Islet precursor cell (in vitro differentiated cells): ENCODE measurements at regions not wholly inside any gene's neighbourhood (a gene's known extent, or its start where the extent isn't known, plus 50 kb on each side); places are given as distances from the start of the nearest gene placed in this dataset.

Experiments used
- DNase-seq: peaks from one replicate; pipeline ENCODE4 v3.0.0-alpha.2; 2018

DNA sequence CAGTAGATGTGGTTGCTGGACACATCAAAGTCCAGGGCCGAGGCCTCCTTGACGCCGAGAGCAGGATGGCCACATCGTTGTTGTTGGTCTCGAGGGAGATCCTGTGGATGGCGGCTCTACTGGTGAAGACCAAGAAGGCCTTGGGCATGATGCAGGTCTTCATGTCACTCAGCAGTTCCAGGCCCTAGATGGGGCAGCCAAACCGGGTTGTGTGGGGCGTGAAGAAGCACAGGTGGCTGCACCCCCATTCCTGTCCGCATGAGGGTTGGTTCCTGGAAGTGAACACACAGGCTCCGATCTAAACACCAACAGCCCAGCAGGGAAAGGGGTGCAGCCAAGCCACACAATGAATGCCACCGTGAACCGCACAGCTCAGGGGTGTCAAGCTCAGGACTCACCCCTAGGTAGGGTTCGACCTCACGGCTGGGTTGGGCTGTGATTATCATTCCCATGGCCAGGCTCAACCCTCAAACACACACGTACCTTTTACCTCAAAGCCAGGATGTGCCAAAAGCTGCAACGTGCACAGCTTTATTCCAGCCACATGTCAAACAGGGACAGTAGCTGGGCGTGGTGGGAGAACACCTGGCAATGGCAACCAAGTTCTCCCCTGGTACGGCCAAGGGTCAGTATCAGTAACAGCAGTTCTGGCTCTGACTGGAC, 132.3 kb downstream of the CRYBB2 start:
- no peak for DNase-seq

DNA sequence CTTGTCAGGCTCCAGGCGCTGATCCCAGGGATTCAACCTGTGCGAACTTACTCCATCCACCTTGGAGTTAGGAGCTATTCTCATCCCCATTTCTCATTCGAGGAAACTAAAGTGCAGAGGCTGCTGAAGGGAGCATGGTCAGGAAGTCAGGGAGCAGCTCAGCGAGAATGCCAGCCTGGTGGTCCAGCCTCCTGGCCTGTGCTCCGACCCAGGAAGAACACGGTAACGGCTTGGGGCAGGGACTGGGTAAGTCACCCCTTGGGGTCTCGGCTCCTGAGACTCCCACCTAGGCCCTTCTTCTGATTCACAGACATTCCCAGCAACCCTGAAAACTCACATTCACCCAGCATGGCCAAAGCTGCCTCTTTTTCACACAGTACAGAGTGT, 132.8 kb downstream of the CRYBB2 start:
- no peak for DNase-seq

DNA sequence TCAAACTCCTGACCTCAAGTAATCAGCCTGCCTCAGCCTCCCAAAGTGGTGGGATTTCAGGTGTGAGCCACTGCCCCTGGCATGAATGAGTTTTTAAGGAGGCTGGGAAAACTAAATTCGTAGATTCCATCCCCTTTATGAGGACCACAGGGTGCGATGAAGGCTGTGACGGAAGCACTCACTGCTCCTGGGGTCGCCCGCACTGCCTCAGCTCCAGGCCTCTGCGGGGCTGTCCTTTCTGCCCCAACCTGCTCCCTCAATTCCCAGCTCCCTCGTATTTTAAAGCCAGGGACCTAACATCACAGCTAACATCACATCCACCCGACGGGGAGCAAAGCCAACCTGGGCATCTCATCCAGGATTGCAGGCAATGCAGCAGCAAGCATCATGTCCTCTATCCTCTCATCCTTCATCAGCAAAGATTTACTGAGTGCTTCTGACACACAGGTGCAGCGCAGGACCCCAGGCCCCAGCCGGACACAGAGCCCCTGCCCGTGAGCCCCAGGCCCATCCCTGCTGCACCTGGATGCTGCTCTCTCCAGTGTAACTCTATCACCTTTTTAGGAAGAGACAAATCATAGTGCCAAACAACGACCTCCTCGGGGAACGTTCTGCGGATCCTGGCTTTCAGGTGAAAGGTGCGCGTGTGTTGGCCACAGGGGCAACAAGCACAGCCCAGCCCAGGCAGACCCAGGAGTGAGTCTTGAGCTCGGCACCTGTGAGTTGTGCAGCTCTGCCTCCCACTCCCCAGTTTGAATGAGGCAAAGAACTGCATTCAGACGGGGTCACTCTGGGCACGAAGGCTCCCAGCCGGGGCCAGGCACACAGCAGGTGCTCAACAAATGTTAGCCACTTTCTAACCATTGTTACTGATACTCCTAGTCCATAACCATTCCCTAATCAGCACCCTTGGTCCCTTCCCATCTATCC, 134.3 kb downstream of the CRYBB2 start:
- DNase-seq = no peak

DNA sequence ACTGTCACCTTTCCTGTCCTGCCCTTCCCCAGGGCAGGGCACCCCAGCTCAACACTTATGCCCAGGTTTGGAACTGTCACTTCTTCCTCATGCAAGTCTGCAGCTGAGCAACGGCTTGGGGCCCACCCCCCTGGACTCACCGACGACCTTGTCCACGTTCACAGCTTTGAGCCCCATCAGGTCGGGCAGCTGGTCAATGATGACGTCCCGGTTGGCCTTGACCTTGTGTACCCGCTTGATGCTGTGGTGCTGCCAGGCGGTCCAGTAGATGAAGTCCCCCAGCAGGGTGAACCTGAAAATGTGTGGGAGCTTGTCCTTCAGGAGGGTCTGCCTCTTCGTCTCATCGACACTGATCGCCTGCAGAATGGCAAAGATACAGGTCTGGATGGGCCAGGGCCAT, 135.0 kb downstream of the CRYBB2 start:
- no peak for DNase-seq

DNA sequence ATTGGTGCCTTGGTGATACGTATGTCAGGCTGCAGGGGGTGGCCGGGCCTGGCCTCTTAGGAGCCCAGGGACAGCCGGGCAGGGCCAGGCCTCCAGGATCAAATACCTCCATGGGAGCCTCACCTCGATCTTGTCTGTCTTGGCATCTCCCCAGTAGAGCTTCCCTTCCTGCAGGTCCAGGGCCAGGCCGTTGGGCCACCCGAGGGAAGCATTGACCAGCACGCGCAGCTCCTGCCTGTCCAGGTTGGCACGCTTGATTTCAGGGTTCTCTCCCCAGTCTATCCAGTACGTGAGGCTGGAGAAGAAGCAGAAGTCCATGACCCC, 137.7 kb downstream of the CRYBB2 start:
- DNase-seq = no peak

DNA sequence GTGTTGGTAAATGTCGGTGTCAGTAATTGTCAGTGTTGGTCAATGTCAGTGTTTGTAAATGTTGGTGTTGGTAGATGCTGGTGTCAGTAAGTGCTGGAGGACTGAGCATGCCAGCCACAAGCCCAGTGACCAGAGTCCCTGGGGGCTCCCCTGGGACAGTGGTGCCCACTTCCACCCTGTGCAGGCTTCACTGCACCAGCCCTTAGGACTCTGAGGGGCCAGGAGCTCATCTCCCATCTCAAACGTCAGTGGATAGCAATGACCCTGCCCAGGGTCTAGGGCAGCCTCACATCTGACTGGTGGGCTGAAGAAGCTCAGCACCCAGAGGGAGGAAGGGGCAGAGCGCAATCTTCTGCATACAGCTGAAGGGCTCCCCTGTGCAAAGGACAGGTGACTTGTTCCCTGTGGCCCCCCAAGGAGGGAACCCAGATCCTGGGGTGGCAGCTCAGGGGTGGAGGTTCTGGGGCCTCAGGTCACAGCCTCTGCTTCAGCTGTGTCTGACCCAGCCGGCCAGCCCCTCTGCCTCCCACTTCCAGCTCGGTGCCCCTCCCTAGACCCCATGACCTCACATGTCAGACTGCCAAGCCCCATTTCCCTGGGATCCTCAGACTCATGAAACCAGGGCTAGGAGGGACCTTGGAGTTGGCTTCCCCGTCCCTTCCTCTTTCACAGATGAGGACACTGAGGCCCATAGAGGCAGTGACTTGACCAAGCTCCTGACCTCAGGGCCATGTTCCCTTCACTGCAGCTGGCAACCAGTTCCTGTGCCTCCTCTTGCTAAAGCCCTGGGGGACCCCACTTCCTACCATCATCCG, 138.4 kb downstream of the CRYBB2 start:
- DNase-seq = no peak

DNA sequence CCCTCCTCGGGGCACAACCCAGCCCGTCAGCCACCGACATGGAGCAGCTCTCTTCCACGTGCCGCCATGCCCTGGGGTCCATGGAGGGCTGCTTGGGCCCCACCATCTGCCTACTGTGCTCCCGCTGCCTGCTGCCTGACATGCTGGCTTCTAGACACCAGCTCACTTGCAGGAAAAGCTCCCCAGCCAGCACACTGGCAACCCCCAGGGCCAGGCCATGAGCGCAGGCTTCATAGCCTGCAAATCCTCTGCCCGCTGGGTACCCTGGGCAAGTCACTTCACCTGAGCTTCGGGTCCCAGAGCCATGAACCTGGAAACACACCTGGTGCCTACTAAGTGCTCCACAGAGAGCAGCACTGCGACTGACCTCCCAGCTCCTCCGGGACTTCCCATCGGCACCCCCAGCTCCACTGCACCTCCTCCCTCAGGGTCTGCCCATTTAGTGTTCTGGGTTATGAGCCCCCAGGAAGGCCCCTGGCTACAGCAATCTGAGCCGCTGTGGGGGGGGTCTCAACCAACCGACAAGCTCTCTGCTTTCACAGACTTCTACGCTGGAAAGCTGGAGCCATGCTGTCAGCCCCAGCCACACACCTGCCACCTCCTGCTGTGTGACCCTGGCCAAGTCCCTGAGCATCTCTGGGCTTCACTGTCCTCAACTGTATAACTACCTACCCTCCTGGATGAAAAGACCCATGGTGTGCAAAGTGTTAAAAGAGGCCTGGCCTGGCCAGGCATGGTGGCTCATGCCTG, 139.2 kb downstream of the CRYBB2 start:
- no peak for DNase-seq

DNA sequence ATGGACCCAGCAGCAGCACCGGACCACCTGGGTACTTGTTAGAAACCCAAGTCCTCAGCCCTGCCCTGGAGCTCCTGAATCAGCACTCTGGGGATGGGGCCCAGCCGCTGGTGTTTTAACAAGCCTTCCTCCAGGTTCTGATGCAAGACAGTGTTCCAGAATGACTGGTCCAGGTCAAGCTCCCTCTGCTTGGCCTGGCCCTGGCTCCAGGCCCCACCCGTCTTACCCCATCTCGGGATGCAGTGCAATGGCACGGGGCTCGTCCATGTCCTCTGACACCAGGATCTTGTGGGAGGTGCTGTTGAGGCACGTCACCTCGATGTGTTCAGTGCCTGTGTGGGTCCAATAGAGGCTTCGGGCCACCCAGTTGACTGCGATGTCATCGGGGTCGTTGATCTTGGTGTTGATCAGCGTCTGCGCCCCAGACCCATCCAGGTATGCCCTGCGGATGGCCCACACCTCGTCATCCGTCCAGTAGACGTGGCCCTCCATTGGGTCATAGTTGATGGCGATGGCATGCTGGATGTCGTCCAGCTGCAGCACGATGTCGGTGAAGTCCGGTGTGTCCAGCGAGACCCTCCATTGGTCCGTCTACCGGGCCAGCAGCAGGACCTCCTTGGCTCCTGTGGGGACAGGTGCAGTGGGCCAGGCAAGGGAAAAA, 140.3 kb downstream of the CRYBB2 start:
- no peak for DNase-seq

DNA sequence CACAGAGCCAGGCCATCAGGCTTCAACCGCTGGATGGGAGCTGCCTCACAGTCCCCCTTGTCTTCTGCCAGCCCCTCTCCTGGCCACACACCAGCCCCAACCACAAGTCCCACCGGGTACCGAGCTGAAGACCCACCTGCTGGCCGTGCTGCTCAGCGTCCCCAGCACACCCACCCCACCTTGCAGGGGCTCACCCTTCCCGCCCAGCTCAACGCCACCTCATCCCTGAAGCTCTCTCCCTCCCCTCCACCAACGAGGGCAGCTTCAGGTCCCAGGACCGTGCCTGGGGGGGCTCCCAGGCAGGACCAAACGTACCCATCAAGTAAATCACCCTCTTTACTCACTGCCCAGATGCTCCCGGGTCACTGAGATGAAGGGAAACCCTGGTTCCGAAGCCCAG, 141.0 kb downstream of the CRYBB2 start:
- no peak for DNase-seq

DNA sequence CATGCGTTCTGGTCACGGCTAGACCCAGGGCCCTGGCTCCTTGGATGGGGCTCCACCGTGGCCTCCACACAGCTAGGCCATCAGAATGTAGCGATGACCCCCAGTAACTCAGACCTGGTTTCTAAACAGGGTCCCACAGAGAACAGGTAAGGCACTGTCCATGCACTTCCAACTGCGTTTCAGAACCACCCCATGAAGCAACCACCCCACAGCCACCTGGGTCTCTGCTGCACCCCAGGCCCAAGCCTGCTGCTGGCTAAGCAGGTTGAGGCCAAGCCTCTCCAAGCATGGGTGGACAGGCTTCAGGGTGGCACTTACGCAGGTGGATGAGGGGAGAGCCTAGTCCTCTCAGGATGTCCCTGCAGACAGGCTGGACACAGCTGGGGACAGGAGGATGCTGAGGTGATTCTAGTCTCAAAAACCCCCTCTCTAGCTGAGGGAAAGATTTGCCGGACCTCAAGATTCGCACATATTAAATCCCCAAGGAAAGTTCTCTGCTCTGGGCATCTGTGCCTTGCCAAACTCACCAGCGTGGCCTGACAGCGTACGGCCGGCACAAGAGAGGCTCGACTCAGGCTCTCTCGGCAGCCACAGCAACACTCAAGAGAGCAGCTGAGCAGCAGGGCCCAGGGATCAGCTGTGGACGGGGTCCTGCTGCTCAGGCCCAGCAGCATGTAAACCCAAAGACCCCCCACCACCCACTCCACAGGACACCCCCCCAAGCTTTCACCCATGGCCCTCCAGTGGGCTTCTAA, 141.6 kb downstream of the CRYBB2 start:
- DNase-seq = no peak

DNA sequence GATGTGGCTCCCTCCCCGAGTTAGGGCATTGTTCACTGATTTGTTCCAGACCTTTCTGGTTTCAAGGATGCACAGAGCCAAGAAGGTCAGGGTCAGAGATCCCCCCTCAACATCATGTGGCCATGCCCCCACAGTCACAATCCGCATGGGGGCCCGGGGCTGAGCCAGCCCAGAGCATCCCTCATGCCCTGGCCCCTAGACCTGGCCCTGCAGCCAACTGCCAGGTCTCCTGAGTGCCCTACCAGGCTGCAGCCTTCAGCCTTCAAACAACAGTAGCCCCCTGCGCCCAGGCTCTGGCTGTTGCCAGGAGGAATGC, 142.4 kb downstream of the CRYBB2 start:
- DNase-seq = no peak

DNA sequence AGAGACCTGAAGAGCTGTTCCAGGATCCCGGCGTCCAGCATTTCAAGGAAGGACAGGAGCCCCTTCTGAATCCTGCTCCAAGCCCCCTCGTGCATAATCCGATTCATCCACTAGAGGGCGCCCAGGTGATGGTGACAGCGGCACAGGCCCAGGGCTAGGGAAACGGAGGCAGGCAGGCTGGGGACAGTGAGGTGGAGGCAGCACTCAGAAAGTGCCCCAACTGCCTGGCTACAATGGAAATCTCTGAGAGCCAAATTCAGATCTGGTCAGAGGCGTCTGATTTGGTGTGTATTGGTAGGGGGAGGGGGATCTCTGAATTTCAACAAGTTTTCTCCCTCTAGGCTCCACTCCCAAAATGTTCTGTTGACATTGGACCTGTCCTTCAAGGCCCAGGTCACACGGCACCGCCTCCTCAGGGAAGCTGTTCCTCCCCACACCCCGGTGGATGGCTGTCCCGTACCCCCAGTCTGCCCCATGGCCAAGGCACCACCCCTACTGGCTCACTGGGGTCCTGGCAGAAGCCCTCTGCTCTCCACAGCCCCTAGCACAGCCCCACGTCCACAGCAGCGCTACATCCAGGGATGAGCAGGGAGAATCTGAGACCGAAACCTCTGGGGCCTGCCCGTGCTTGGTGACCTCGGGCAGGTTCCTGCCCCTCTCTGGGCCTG, 142.9 kb downstream of the CRYBB2 start:
- peak; percentile 84 for DNase-seq

DNA sequence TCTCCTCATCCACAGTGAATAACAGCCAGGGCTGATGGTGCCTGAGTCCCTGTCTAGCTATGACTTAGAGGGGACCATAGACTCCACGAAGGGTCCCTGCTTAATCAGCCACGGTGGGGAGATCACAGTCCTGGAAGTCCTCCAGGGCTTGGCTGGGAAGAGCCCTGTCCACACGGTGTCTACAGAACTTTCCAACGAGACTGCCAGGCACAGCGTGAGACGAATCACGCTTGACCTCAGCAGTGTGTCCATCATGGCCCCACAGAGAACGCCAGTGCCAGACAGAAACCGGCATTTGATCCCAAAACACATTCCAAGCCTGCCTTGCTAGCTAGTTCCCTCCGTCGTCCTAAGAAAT, 143.4 kb downstream of the CRYBB2 start:
- no peak for DNase-seq

DNA sequence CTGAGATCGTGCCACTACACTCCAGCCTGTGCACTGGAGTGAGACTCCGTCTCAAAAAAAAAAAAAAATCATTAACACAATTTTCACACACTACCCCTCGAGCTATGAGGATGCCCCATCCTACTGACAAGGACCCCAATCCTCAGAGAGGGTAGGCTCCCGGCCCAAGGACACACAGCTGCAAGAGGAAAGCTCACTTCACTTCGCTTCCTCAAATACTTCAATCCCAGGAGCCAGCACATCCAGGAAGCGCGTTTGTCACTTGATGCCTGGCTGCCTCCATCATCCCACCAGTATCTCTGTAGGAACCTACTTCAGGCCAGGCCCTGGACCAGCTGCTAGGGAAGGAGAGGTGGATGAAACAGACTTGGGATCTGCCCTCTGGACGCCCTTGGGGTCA, 144.0 kb downstream of the CRYBB2 start:
- DNase-seq = no peak

DNA sequence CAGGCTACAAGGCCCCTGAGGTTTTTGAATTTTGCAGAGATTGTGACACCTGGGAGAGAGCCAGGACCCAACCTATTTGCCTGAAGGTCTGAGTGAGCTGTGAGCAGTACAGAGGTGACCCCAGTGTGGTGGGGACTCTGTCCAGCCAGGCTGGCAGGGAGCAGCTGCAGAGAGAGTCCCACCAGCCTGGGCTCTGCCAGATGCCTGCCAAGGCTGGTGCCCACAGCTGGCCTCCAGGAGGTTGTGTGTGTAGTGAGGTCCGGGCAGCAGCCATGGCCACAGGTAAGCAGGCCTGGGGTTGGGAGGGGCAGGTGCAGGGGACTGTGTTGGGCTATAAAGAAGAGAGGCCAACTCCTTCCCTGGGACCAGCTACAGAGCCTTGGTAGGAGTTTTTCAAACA, 144.8 kb downstream of the CRYBB2 start:
- DNase-seq = no peak

DNA sequence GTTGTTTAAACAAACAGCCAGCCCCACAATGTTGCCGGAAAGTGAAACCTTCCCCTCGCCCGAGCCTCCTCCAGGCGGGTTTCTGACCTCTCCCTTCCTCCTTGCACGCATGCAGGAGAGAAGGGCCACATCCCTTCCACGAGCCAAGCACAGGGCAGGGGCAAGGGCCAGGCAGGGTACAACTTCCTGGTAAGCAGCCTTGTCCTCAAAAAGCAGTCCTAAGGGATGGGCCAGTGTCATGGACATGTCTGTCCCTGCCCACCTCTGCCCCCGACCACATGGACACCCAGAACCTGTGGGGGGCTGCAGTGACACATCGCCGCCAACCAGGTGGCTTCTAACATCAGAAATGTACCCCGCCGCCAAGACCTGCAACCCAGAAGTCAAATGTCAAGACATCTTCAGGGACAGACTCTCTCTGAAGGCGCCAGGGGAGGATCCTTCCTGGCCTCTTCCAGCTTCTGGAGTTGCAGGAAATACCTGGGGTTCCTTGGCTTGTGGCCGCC, 145.3 kb downstream of the CRYBB2 start:
- no peak for DNase-seq

DNA sequence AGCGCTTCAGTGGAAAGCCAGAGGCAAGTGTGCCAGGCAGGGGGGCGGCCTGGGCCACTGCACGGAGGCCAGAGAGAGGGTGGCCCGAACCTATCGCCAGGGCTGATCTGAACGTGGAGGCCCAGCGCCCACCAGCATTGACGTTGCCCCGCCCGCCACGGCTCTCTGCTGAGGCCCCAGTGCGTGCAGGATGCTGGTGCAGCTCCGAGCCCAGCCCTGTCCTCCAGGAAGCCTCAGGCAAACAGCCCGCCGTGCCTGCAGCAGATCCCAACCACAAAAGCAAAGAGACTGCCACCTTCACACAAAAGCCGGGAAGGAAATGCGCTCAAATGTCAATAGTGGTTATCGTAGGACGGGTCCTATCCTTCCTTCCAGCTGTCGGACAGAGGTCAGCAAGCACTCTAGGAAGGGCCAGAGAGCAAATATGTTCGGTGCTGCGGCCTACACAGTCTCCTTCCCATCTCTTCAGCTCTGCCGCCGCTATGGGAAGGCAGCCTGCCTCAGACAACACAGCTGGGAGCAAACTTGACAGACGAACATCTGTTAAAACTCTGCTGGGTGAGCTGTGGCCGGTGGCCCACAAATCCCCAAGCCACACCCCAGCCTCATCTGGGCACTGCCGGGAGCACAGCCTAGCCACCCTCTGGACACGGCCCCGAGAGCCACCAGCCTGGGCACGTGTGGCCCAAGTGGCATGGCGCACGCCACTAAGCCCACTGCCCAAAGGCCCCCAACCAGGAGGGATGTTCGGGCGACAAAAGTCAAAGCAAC, 146.2 kb downstream of the CRYBB2 start:
- no peak for DNase-seq

DNA sequence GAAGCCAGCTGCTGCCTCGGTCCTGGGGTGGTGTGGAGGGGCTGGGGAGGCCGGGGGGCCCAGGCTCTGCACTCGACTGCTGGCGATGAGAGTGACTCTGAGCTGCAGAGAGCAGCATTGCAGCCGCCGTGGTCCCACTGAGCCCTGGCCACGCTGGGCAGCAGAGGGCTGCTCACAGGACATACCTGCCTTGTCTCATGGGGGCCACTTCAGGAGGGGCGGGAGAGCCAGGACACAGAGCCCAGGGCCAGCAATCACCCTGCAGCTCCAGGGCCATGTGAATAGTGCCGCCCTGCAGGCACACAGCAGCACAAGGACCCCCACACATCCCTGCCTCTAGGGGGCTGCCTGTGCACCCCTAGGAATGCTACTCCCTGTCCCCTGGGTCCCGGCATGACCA, 147.0 kb downstream of the CRYBB2 start:
- DNase-seq = no peak

DNA sequence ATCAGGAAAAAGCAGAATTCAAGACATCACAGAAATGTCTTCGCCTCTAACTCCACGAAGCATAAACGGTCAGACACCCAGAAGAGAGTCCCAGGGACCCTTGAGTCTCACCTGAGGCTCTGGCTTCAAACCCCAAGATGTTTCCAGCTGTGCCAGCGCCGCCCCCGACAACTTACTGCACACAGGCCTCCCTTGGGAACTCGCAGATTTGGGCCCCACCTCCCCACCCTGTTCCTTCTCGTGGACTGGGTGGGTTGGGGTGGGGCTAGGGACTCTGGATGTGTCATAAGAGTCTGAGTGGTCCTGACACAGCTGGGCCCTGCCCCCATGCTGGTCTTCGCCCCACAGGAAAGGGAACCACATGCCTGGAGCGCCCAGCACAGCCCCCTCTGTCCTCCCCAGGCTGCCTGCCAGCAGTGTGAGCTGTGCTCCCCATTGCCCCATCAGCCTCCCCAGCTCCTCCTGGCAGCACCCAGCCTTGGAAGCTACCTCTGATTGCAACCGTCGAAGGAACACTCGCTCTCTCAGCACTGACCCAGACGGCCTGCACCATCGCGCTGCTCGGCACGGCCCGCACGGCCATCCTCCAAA, 147.5 kb downstream of the CRYBB2 start:
- no peak for DNase-seq

DNA sequence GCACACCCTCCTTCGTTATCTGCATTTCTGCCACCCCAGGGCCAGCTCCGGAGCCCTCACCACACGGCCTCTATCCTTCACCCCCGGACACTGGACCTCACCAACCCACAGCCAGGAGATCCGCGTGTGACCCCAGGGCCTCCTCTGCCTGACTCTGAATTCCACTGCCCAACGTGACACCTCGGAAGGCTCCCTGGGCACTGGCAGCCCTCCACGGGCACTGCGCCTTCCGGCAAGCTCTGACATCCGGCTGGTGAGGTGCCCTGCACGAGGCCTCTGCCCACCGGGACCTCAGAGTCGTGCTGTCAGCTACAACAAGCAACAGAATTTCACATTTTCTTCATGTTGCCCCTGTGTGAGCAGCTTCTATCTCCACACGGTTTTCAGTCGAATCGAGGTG, 148.3 kb downstream of the CRYBB2 start:
- DNase-seq = no peak
